RWPE1 (cell line): ENCODE measurements at regions not wholly inside any gene's neighbourhood (a gene's known extent, or its start where the extent isn't known, plus 50 kb on each side); places are given as distances from the start of the nearest gene placed in this dataset.

ENCODE experiments used
- CTCF ChIA-PET: fragments of 350-600 bp; sonication (Branson Sonifier 250); formaldehyde crosslinking; extraction: SDS; loops from one replicate; lab custom pipeline; 2021; lab: Yijun Ruan, JAX
- POLR2A ChIA-PET: fragments of 400-600 bp; formaldehyde crosslinking; extraction: SDS; loops from one replicate; lab custom pipeline; 2020; ENCODE audit warnings: antibody characterized with exemption; ENCODE audit not compliant: low non-redundant PET; lab: Yijun Ruan, JAX
- DNase-seq: peaks from one replicate; pipeline ENCODE4 v3.0.0; 2012; ENCODE audit warnings: low spot score
- H3K27ac ChIP-seq: fragments of 450-650 bp; 2 replicates; pipeline ENCODE4 v1.5.1; 2017
- TF ChIP-seq, protein P1 (sequence below): fragments of 450-650 bp; conservative IDR thresholded peaks from 2 replicates; pipeline ENCODE4 v1.5.1; 2017; ENCODE audit warnings: low read depth, mild to moderate bottlenecking

DNA sequence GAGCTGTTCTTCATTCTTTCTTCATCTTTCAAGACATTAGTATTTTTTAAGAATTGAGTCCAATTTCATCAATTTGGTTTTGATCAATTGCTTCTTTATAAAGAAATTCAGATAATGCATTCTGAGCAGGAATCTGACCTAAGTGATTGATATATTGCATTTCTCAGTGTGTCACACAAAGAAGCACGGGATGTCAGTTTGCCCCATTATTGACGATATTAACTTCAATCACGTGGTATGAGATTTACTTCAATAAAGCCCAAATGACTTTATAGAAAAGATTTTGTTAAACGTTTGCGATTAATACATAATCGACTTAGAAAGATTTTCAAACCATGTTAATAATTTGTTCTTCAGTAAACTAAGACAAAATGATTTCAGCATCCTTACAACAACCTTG, 1254.2 kb downstream of the FSCB start:
- ChIA-PET CTCF (no interaction called here), POLR2A (no interaction called here)
- no peak for DNase-seq
- no peak overlapping the region for H3K27ac ChIP-seq
- TF ChIP-seq, protein P1, sequence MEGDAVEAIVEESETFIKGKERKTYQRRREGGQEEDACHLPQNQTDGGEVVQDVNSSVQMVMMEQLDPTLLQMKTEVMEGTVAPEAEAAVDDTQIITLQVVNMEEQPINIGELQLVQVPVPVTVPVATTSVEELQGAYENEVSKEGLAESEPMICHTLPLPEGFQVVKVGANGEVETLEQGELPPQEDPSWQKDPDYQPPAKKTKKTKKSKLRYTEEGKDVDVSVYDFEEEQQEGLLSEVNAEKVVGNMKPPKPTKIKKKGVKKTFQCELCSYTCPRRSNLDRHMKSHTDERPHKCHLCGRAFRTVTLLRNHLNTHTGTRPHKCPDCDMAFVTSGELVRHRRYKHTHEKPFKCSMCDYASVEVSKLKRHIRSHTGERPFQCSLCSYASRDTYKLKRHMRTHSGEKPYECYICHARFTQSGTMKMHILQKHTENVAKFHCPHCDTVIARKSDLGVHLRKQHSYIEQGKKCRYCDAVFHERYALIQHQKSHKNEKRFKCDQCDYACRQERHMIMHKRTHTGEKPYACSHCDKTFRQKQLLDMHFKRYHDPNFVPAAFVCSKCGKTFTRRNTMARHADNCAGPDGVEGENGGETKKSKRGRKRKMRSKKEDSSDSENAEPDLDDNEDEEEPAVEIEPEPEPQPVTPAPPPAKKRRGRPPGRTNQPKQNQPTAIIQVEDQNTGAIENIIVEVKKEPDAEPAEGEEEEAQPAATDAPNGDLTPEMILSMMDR: no peak

DNA sequence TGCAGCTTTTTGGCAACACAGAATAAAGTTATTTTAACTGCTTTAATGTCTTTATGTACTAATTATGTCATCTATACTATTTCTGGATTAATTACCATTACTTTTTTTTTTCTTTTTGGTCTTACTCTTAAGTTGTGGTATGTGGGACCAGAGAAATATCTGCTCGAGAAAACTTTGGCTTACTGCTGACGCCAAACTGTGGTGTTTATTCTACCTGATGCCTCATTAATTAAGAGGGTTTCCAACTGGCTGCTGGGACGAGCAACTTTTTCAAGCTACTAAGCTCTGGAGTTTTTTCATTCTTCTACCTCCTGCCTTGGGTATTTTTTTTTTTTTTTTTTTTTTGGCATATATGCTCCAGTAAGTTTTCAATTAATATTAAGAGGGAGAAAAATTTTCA, 1257.5 kb downstream of the FSCB start:
- ChIA-PET POLR2A (no interaction called here), CTCF (no interaction called here)
- TF ChIP-seq, protein P1: no peak
- no peak for DNase-seq
- H3K27ac ChIP-seq: no peak overlapping the region

DNA sequence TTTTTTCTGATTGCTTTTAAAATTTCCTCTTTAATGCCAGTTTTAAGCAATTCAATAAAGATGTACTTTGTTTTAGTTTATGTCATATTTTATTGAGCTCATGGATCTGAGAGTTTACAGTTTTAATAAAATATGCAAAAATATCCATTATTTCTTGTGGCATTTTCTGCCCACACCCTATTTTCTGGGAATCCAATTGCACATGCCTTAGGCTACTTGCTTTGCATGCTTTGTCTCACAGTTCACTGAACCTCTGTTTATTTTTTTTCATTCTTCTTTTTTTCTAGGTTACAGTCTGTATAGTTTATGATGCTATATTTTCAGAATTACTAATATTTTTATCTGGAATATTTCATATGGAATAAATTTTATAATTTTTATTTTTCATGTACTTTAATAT, 1258.0 kb downstream of the FSCB start:
- CTCF ChIA-PET: no interaction called here
- DNase-seq: no peak
- POLR2A ChIA-PET: no interaction called here
- TF ChIP-seq, protein P1: no peak
- H3K27ac ChIP-seq: no peak overlapping the region

DNA sequence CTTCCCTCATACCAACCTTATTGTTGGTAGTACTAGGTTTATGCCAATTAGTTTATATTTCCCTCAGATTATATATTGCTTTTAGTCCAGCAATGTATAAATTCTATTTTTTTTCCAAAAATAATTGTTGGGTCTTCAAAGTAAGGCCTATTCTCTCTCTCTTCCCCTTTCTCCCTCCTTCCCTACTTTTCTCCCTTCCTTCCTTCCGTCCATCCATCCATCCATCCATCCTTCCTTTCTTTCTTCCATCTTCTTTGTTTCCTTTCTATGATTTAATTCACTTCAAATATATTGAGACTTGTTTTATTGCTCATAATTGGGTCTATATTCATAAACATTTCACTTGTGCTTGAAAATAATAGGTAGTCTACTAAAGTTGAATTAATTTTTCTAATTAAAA, 1259.2 kb downstream of the FSCB start:
- no peak for DNase-seq
- ChIA-PET POLR2A (no interaction called here), CTCF (no interaction called here)
- TF ChIP-seq, protein P1: no peak
- no peak overlapping the region for H3K27ac ChIP-seq

DNA sequence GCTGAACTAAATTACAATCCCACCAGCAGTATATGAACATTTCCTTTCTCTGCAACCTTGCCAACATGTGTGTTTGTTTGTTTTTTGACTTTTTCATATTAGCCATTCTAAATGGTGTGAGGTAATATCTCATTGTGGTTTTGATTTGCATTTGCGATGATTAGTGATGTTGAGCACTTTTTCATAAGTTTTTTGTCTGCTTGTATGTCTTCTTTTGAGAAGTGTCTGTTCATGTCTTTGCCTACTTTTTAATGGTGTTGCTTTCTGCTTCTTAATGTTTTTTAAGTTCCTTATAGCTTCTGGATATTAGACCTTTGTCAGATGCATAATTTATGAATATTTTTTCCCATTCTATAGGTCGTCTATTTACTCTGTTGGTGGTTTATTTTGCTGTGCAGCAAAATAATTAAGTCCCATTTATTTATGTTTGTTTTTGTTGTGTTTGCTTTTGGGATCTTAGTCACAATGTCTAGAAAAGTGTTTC, 1262.9 kb downstream of the FSCB start:
- TF ChIP-seq, protein P1: no peak
- CTCF ChIA-PET: interaction anchor here (0.7 kb wide), 1 partner anchor 1747 kb away, joined by 3 read pairs; no protein-coding TSS in a partner anchor

DNA sequence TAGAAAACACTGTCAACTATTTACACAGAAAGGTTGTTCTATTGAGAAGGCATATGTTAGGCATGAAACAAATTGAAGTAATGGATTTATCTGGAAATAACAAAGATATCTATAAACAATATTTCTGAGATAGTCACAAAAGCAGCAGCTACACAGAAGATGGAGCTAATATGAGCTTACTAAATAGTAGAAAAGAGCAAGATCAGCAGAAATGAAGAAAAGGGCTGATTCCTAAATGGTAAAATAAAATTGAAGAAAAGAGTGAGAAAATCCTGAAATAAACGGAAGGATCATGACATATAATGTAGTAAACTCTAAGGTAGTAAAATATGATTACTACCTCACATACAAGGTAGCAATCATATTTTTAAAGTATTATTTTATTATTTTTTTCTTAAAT, 1263.9 kb downstream of the FSCB start:
- CTCF ChIA-PET: no interaction called here
- H3K27ac ChIP-seq: no peak overlapping the region
- POLR2A ChIA-PET: no interaction called here
- DNase-seq: no peak
- TF ChIP-seq, protein P1: no peak

More for the DNA sequence above, 1262.9 kb downstream of the FSCB start:
- no peak overlapping the region for H3K27ac ChIP-seq
- POLR2A ChIA-PET: no interaction called here
- no peak for DNase-seq
